ENCODE measurements at regions not wholly inside any gene's neighbourhood (a gene's known extent, or its start where the extent isn't known, plus 50 kb on each side); places are given as distances from the start of the nearest gene placed in this dataset.

DNA sequence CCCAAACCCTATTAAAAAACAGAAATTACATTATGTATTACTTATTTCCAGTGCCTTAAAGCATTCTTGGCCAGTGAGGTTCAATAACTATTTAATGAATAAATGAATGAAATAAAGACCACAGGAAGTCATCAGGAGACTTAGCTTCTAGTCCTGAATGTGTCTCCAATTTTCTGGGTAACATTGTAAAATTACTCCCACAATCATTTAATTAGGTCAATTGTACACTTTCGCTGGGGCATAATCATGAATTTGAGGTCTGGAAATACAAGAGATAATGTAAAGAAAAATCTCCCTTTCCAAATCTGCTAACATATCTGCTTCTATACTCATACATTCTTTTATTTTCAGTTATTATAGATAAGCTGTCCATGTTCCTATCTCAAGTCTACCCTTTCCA, 199.2 kb downstream of the TLR4 start:
- TF ChIP-seq, protein P1, sequence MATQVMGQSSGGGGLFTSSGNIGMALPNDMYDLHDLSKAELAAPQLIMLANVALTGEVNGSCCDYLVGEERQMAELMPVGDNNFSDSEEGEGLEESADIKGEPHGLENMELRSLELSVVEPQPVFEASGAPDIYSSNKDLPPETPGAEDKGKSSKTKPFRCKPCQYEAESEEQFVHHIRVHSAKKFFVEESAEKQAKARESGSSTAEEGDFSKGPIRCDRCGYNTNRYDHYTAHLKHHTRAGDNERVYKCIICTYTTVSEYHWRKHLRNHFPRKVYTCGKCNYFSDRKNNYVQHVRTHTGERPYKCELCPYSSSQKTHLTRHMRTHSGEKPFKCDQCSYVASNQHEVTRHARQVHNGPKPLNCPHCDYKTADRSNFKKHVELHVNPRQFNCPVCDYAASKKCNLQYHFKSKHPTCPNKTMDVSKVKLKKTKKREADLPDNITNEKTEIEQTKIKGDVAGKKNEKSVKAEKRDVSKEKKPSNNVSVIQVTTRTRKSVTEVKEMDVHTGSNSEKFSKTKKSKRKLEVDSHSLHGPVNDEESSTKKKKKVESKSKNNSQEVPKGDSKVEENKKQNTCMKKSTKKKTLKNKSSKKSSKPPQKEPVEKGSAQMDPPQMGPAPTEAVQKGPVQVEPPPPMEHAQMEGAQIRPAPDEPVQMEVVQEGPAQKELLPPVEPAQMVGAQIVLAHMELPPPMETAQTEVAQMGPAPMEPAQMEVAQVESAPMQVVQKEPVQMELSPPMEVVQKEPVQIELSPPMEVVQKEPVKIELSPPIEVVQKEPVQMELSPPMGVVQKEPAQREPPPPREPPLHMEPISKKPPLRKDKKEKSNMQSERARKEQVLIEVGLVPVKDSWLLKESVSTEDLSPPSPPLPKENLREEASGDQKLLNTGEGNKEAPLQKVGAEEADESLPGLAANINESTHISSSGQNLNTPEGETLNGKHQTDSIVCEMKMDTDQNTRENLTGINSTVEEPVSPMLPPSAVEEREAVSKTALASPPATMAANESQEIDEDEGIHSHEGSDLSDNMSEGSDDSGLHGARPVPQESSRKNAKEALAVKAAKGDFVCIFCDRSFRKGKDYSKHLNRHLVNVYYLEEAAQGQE (IDR thresholded peaks at IDR 0.05; ENCODE audit: insufficient read depth in 1 of 2, low read depth in 2 of 2, low read length in 2 of 2): no peak
- TF ChIP-seq TAF1 (IDR thresholded peaks at IDR 0.05; ENCODE audit: borderline replicate concordance, insufficient read depth, low read length): no peak
